Tibial nerve (tissue), 4 donors: ENCODE measurements at regions not wholly inside any gene's neighbourhood (a gene's known extent, or its start where the extent isn't known, plus 50 kb on each side); places are given as distances from the start of the nearest gene placed in this dataset.

Experiments used
- DNase-seq, 2 donors: peaks; one replicate each; pipeline ENCODE4 v3.0.0-alpha.2; 2019; ENCODE audit warnings: low spot score in 2 of 2
- H3K27ac ChIP-seq, 4 donors: fragments of 200-600 bp; sonication (generic) in 3 of 4; one replicate each; pipeline ENCODE4 v1.5.1; 2017 to 2019; ENCODE audit warnings: mild to moderate bottlenecking in 1 of 4
- H3K27me3 ChIP-seq, 2 donors: fragments of 200-600 bp; sonication (generic) in 1 of 2; one replicate each; pipeline versions ENCODE4 v1.5.1 to v1.6.0; 2017 to 2019
- H3K36me3 ChIP-seq, 3 donors: fragments of 200-600 bp; sonication (generic); one replicate each; pipeline ENCODE4 v1.5.1; 2018 to 2019
- H3K4me1 ChIP-seq, 4 donors: fragments of 200-600 bp; sonication (generic) in 3 of 4; one replicate each; pipeline ENCODE4 v1.5.1; 2017 to 2019
- H3K4me3 ChIP-seq, 4 donors: fragments of 200-600 bp; sonication (generic) in 3 of 4; one replicate each; pipeline ENCODE4 v1.5.1; 2017 to 2019; ENCODE audit warnings: mild to moderate bottlenecking in 1 of 4, moderate library complexity in 1 of 4
- H3K9me3 ChIP-seq, 4 donors: fragments of 200-600 bp; sonication (generic) in 3 of 4; one replicate each; pipeline ENCODE4 v1.5.1; 2017 to 2019
- EP300 ChIP-seq, 2 donors: sonication (generic); formaldehyde crosslinking; IDR thresholded peaks; one replicate each; pipeline ENCODE4 v1.6.1; 2017; ENCODE audit warnings: antibody characterized with exemption in 2 of 2, mild to moderate bottlenecking in 1 of 2
- POLR2A ChIP-seq, 2 donors: fragments of 450-650 bp; IDR thresholded peaks; one replicate each; pipeline ENCODE4 v1.6.1; 2017; ENCODE audit warnings: antibody characterized with exemption in 2 of 2, mild to moderate bottlenecking in 2 of 2, moderate library complexity in 2 of 2
- WGBS, 2 donors: methylation state at CpG; one replicate each; pipeline ENCODE4 v1.1.5; 2018; 5-methylcytosine and 5-hydroxymethylcytosine counted together
- TF ChIP-seq, protein P1 (sequence below), 5 experiments: fragments of 200-600 bp in 3 of 5; fragments of 450-650 bp in 2 of 5; sonication (generic) in 3 of 5; IDR thresholded peaks; one replicate each; pipeline ENCODE4 v1.5.1; 2016 to 2019; ENCODE audit warnings: antibody characterized with exemption in 5 of 5, mild to moderate bottlenecking in 3 of 5, moderate library complexity in 2 of 5

DNA sequence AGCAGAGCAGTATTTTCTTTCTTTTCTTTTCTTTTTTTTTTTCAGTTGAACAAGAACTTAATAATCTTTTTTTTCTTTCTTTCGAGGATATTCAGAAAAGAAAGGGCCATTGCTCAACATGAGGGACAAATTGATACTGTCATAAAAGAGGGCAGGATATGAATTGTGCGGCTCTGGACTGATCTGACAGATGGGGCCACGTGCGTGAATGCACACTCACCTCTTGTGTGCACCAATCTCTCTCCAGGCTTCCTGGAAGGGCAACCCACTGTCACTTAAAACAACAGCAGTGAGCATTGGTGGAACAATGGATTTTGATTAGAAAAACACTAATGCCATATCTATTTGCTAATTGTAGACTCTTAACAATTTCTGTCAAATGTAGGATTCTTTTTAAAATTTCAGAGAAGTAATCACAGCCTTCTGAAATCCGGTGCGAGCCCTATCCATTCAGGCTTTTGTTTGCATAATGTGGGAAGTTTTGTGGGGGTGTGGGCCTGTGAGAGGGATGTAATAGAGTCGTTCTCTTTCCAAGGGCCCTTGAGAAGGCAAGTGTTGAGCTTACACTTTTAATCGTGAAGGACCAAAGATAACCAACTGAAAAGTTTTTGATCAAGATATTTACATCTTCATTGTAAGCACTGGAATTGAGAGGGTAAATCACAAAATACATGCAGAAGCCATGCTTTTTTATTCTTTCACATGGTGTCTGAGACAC lies 298.8 kb downstream of the SP3 start:
- 47 to 57% methylated on average over 8 of the region's 8 CpGs for WGBS, 2 donors
- H3K27me3 ChIP-seq = no peaks in the 10 kb centered on the region
- peaks cover 0 to 5% (median 0%) of the 10 kb centered on the region in 4 donors for H3K9me3 ChIP-seq
- H3K4me1 ChIP-seq = no peaks in the 10 kb centered on the region
- no peak for DNase-seq
- no peak overlapping the region for H3K27ac ChIP-seq
- no peaks in the 10 kb centered on the region for H3K36me3 ChIP-seq
- H3K4me3 ChIP-seq = no peak overlapping the region
- no peak for TF ChIP-seq POLR2A (IDR thresholded peaks at IDR 0.05)
- TF ChIP-seq EP300 (IDR thresholded peaks at IDR 0.05) = no peak
- TF ChIP-seq, protein P1, sequence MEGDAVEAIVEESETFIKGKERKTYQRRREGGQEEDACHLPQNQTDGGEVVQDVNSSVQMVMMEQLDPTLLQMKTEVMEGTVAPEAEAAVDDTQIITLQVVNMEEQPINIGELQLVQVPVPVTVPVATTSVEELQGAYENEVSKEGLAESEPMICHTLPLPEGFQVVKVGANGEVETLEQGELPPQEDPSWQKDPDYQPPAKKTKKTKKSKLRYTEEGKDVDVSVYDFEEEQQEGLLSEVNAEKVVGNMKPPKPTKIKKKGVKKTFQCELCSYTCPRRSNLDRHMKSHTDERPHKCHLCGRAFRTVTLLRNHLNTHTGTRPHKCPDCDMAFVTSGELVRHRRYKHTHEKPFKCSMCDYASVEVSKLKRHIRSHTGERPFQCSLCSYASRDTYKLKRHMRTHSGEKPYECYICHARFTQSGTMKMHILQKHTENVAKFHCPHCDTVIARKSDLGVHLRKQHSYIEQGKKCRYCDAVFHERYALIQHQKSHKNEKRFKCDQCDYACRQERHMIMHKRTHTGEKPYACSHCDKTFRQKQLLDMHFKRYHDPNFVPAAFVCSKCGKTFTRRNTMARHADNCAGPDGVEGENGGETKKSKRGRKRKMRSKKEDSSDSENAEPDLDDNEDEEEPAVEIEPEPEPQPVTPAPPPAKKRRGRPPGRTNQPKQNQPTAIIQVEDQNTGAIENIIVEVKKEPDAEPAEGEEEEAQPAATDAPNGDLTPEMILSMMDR (IDR thresholded peaks at IDR 0.05) = no peak

DNA sequence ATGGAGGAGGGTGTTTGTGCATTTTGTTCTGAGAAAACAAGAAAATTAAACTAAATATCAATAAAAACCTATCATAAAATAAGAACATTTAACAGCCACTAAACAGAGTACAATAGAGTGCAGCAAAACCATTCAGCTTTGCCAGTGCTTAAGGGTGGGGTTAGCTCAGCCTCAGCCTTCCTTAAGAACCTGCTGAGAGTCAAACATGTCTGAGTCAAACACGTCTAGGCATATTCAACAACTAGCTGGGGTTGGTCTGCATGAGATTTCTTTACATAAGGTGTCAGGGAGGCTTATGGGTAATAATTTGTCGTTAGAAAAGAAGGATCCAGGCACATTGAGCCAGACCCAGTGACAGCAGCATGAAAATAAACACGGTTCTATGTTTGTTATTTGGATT lies 298.2 kb downstream of the SP3 start:
- 69% methylated on average over 3 of the region's 3 CpGs for WGBS, 2 donors
- Histone ChIP-seq H3K36me3 (no peaks in the 10 kb centered on the region), H3K4me3 (no peak overlapping the region), H3K27ac (no peak overlapping the region), H3K9me3 (peaks cover 0 to 5% (median 0%) of the 10 kb centered on the region in 4 donors), H3K27me3 (no peaks in the 10 kb centered on the region), H3K4me1 (no peaks in the 10 kb centered on the region)
- TF ChIP-seq, protein P1 (IDR thresholded peaks at IDR 0.05) = no peak
- TF ChIP-seq EP300 (IDR thresholded peaks at IDR 0.05) = no peak
- TF ChIP-seq POLR2A (IDR thresholded peaks at IDR 0.05) = no peak
- DNase-seq = no peak

DNA sequence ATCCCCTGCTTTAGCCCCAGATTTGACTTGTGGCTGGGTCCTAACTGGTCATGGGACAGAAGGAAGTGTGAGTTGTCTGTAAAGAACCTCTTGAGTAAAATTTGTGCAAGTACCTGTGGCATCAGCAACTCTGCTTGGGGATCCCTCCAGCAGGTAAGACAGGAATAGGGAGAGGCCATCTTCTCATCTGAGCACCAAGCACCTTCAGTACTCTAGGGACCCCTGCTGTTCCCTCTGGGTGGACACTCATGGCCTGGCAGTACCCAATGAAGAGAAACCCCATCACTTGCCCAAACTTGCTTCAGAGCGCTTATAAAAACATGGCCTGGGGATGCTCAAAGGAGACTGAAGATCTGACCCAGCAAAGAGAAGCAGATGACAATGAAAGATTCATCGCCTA lies 297.8 kb downstream of the SP3 start:
- Histone ChIP-seq H3K27me3 (no peaks in the 10 kb centered on the region), H3K36me3 (no peaks in the 10 kb centered on the region), H3K9me3 (peaks cover 0 to 5% (median 0%) of the 10 kb centered on the region in 4 donors), H3K4me3 (no peak overlapping the region), H3K27ac (no peak overlapping the region), H3K4me1 (no peaks in the 10 kb centered on the region)
- no peak for DNase-seq
- TF ChIP-seq EP300 (IDR thresholded peaks at IDR 0.05) = no peak
- TF ChIP-seq POLR2A (IDR thresholded peaks at IDR 0.05) = no peak
- TF ChIP-seq, protein P1 (IDR thresholded peaks at IDR 0.05) = no peak
- 95 to 96% methylated on average over 2 of the region's 2 CpGs for WGBS, 2 donors

DNA sequence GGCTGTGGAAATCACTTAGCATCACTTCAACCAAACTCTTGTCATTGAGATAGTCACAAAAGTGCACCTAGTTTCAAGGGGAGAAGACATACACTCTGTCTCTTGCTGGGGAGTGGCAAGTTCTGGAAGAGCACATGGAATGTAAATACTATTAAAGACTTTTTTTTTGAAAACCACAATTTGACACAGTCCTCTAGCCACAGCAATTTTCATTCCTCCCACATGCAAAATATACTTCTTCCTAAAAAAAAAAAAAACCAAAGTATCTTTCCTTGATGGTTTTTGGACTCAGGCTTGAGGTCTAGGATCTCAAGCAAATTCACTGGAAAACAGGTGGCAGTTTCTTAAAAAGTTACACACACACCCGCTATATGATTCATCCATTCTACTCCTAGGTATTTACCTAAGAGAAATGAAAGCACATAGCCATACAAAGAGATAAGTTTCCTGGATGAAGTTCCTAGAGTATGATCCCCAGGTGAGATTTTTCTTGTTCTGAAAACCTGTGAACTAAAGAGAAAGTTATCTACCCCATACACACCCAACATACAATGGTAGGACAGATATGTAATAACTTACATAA lies 295.8 kb downstream of the SP3 start:
- DNase-seq = no peak
- TF ChIP-seq EP300 (IDR thresholded peaks at IDR 0.05) = no peak
- TF ChIP-seq, protein P1 (IDR thresholded peaks at IDR 0.05) = no peak
- no peak for TF ChIP-seq POLR2A (IDR thresholded peaks at IDR 0.05)
- Histone ChIP-seq H3K4me3 (no peak overlapping the region), H3K4me1 (no peaks in the 10 kb centered on the region), H3K27ac (no peak overlapping the region), H3K27me3 (no peaks in the 10 kb centered on the region), H3K36me3 (no peaks in the 10 kb centered on the region), H3K9me3 (peaks cover 0 to 9% (median 0%) of the 10 kb centered on the region in 4 donors)
- 98 to 100% methylated on average over 1 of the region's 1 CpG for WGBS, 2 donors

DNA sequence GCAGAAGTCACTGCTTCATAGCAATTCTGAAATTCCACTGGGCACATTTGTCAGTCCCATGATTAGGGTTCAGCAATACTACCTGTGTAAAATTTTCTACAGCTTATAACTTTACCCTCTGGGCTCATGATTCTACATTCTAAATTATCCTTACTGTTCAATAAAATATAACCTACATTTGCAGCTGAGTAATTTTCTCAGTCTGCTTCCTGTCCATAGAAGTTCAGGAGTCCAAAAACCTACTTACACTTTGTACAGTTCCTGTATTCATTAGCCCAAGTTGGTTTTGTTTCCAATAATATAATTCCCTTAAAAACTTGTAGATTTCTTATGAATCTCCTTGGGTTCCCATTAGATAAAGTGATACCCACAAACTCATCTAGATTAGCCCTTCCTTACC lies 295.3 kb downstream of the SP3 start:
- Histone ChIP-seq H3K9me3 (peaks cover 0 to 9% (median 0%) of the 10 kb centered on the region in 4 donors), H3K4me1 (no peaks in the 10 kb centered on the region), H3K4me3 (no peak overlapping the region), H3K27me3 (no peaks in the 10 kb centered on the region), H3K36me3 (no peaks in the 10 kb centered on the region), H3K27ac (no peak overlapping the region)
- TF ChIP-seq EP300 (IDR thresholded peaks at IDR 0.05) = no peak
- TF ChIP-seq POLR2A (IDR thresholded peaks at IDR 0.05) = no peak
- TF ChIP-seq, protein P1 (IDR thresholded peaks at IDR 0.05) = no peak
- DNase-seq = no peak
